HG02970 (cell line): ENCODE measurements at regions not wholly inside any gene's neighbourhood (a gene's known extent, or its start where the extent isn't known, plus 50 kb on each side); places are given as distances from the start of the nearest gene placed in this dataset.

Source experiments
- ATAC-seq: cut with Tn5 transposase; IDR thresholded peaks from one replicate; pipeline ENCODE4 v1.9.1; 2021; ENCODE audit warnings: mild to moderate bottlenecking, moderate library complexity, moderate number of reproducible peaks; ENCODE audit not compliant: unreplicated experiment, low FRiP score

GRCh38 chr12:126569706-126570105 lies 1504.5 kb downstream of the AACS start:
- no peak for ATAC-seq

DNA sequence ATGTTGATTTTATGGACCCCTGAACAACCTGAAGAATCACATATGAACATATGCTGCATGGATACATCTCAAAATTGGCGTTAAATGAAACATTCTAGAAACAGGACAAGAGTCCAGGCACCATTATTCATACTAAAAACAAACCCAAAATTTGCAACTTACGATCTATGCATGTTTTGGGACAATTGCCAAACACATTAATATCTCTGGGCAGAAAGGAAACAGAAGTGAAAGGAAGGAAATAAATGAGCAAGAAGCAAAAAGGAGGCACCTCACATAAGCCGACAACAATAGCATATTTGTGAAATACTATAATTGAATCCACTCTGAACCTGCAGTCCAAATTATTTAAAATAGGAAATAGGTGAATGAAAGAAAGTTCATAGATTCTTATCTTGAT lies 1505.3 kb downstream of the AACS start:
- no peak for ATAC-seq

- ATAC-seq = no peak
Measured at GRCh38 chr12:126572170-126572569, 1506.9 kb downstream of the AACS start.

DNA sequence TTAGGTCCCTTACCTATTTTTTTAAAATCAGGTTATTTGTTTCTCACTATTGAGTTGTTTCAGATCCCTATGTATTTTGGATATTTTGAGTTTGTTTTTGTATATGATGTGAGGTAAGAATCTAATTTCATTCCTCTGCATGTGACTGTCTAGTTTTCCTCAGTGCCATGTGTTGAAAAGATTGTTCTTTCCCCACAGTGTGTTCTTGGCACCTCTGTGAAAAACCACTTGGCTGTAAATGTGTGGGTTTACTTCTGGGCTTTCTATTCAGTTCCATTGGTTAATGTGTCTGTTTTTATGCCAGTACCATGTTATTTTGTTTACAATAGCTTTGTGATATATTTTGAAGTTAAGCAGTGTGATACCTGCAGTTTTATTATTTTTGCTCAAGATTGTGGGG lies 1516.4 kb downstream of the AACS start:
- no peak for ATAC-seq

DNA sequence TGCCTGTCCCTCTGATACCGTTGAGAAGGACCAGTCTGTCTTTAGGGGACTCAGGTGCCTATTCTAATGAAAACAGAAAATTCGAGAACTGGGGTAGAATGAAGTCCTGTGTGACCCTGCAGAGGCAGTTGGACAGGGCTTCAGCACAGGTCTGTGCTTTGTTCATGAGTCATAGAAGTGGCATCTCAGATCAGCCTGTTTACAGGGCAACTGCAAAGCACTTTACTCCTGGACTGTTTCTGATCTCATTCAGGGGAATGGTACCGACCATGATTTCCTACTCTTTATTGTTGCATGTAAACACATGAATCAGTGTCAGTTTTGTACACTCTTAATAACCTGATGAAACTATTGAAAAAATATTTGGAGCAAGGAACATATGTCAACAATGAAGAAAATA lies 1517.0 kb downstream of the AACS start:
- no peak for ATAC-seq

GRCh38 chr12:126588586-126589249 lies 1523.5 kb downstream of the AACS start:
- ATAC-seq = no peak

GRCh38 chr12:126591533-126591932 lies 1526.3 kb downstream of the AACS start:
- no peak for ATAC-seq

- no peak for ATAC-seq
Measured at GRCh38 chr12:126601184-126602170, 1536.2 kb downstream of the AACS start.

DNA sequence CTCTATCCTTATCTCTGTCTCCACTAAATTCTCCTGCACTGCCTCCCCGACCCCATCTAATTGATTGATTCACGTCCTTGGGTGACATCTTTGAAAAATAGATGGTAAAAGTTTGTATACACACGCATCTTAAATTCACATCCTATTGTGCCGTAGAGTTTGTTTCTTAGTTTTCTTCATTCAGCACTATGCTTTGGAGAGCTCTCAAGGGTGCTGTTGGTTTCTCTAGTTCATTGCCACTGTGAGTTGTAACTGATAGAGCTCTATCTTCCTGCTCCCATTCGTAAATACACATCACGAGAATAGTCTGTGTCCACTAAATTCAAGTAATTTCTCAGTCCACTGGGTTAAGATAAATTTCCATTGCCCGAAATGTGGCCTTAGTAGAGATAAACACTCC lies 1537.4 kb downstream of the AACS start:
- no peak for ATAC-seq

- no peak for ATAC-seq
Measured at GRCh38 chr12:126607157-126607556, 1541.9 kb downstream of the AACS start.

GRCh38 chr12:126607867-126608266 lies 1542.6 kb downstream of the AACS start:
- no peak for ATAC-seq

GRCh38 chr12:126608607-126609175 lies 1543.5 kb downstream of the AACS start:
- ATAC-seq = no peak

GRCh38 chr12:126616441-126616840 lies 1551.2 kb downstream of the AACS start:
- no peak for ATAC-seq

GRCh38 chr12:126617312-126617711 lies 1552.1 kb downstream of the AACS start:
- no peak for ATAC-seq

DNA sequence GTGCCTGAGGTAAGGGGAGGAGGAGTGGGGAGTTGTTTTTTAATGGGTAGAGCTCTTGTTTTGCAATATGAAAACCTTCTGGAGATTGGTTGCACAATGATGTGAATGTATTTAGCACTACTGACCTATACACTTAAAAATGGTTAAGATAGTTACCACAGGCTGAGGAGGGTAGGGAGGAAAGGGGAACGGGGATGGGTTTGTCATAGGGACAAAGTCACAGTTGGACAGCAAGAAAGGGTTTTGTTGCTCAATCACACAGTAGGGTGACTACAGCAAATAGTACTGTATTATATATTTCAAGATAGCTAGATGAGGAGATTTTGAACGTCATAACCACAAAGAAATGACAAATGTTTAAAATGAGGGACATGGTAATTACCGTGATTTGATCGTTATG lies 1562.4 kb downstream of the AACS start:
- no peak for ATAC-seq

GRCh38 chr12:126636821-126637220 lies 1571.6 kb downstream of the AACS start:
- ATAC-seq = no peak

DNA sequence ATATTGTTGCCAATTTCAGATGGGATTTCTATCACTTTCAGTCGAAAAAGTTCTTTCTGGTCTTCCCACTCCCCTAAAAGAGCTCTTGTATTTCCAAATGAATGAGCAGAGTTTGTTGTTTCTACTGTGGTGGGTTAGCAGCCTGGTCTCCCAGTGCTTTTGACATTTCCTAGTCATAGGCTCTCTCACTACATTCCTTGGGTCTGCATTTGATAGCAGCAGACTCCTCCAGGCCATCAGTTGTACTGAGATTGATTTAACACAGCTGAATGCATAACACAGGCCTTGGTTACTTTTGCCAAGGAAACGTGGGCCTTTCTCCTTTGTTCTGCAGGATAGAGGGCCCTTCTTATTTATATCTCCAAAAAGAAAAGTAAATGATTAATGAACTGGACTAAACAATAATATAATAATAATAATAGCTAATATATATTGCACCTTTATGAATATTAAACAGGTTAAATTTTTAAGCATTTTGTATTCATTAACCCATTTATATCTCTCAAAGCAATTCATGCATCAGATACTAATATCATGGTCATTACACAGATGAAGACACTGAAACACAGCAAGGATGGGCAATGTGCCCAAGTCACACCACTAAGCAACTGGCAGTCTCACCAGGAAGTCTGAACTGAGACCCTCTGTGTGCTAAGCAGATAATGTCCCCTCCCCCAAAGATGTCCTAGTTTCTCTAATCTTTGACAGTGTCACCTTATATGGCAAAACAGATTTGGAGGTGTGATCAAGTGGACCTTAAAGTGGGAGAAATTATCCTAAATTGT lies 1579.2 kb downstream of the AACS start:
- no peak for ATAC-seq

GRCh38 chr12:126648074-126648473 lies 1582.8 kb downstream of the AACS start:
- ATAC-seq = no peak

- ATAC-seq = no peak
Measured at GRCh38 chr12:126651133-126651532, 1585.9 kb downstream of the AACS start.

DNA sequence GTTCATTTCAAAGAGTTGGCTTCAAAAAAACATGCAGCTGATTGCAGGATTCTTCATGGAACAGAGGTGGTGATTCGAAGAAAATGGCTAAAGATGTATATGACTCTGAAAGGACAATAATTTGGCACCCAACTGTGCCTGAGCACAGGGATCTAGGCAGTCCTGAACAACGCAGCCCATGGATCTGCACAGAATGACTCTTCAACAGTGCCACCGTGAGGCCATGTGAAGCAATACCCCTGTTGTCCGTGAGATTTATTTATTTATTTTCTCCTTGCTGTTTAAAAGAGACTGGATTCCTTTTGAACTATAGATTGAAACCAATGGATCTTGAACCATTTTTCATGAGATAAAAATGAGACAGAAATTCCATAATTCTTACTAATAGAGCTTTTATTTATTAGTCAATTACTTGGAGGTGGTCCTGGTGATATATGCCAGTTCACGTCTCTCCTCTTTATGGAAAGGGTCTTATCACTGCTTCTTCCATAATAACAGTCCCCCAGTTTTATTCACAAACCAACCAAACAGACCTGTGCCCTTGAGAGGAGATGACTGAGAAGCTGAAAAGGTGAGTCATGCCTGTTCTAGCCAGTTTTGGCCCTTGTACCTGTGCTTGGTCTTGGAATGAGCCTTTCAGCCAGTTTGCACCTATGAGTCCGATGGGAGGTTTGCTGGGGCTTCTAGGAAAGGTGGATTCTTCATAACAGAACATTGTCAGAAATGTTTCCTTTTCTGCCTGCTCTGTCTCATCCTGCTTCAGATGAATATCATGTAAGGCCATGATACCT lies 1598.3 kb downstream of the AACS start:
- no peak for ATAC-seq
